H1 (cell line): ENCODE measurements at regions not wholly inside any gene's neighbourhood (a gene's known extent, or its start where the extent isn't known, plus 50 kb on each side); places are given as distances from the start of the nearest gene placed in this dataset.

Experiments
- CTCF ChIA-PET: fragments of 300-600 bp; sonication (Branson Sonifier 250); formaldehyde crosslinking; loops from one replicate; lab custom pipeline; 2021; ENCODE audit not compliant: partially characterized antibody; lab: Charles Lee
- POLR2A ChIA-PET: fragments of 300-600 bp; sonication (Branson Sonifier 250); formaldehyde crosslinking; loops from one replicate; lab custom pipeline; 2021; ENCODE audit warnings: inconsistent platforms; ENCODE audit not compliant: partially characterized antibody; lab: Charles Lee
- DNase-seq, 2 experiments: peaks; one replicate each; pipeline versions ENCODE4 v3.0.0 to v3.0.0-alpha.2; 2010 to 2022; ENCODE audit warnings: low spot score in 2 of 2, low read depth in 1 of 2, mixed read lengths in 1 of 2
- FAIRE-seq: peaks from 2 replicates; lab custom pipeline; 2011; peaks lifted over from hg19 to GRCh38; lab: Jason Lieb, UNC
- H2AFZ ChIP-seq: 2 replicates; pipeline ENCODE4 v1.8.1; 2012; ENCODE audit warnings: low read length, inconsistent platforms
- H2AK5ac ChIP-seq: 2 replicates; pipeline ENCODE4 v1.6.1; 2013; ENCODE audit warnings: low read depth, low read length
- H2BK120ac ChIP-seq: replicated peaks from 2 replicates; pipeline ENCODE3; 2013; ENCODE audit warnings: low read depth, low read length, inconsistent platforms
- H2BK12ac ChIP-seq: 2 replicates; pipeline ENCODE4 v1.6.1; 2013; ENCODE audit warnings: low read depth, low read length
- H2BK15ac ChIP-seq: 2 replicates; pipeline ENCODE4 v1.6.1; 2013; ENCODE audit warnings: low read length
- H2BK20ac ChIP-seq: 2 replicates; pipeline ENCODE4 v1.6.1; 2013; ENCODE audit warnings: low read length
- H2BK5ac ChIP-seq: 2 replicates; pipeline ENCODE4 v1.6.1; 2013; ENCODE audit warnings: low read depth, low read length
- H3K14ac ChIP-seq: 2 replicates; pipeline ENCODE4 v1.6.1; 2013; ENCODE audit warnings: inconsistent platforms; ENCODE audit not compliant: insufficient read length
- H3K18ac ChIP-seq: 2 replicates; pipeline ENCODE4 v1.6.1; 2013; ENCODE audit warnings: low read length; ENCODE audit errors: extremely low read depth
- H3K23ac ChIP-seq: 2 replicates; pipeline ENCODE4 v1.6.1; 2013; ENCODE audit warnings: inconsistent platforms; ENCODE audit not compliant: insufficient read length
- H3K23me2 ChIP-seq: 2 replicates; pipeline ENCODE4 v1.6.1; 2013; ENCODE audit warnings: low read depth, low read length
- H3K27ac ChIP-seq: 2 replicates; pipeline ENCODE4 v1.6.1; 2011; ENCODE audit warnings: low read depth, low read length, inconsistent platforms
- H3K27me3 ChIP-seq, 4 experiments: replicated peaks in 1 of 4; 1 replicate in 1 of 4; 2 replicates in 3 of 4; pipeline versions ENCODE4 v1.6.1 to v1.8.1; 2011 to 2013; ENCODE audit warnings: low read length in 3 of 4, mild to moderate bottlenecking in 3 of 4, inconsistent platforms in 2 of 4, mixed read lengths in 2 of 4, moderate library complexity in 1 of 4; ENCODE audit not compliant: control insufficient read depth in 3 of 4, insufficient read depth in 3 of 4; ENCODE audit errors: extremely low read depth in 1 of 4
- H3K36me3 ChIP-seq, 4 experiments: 2 replicates each; pipeline versions ENCODE4 v1.6.1 to v1.8.1; 2011 to 2013; ENCODE audit warnings: mild to moderate bottlenecking in 4 of 4, low read length in 3 of 4, moderate library complexity in 2 of 4, control low read depth in 1 of 4, inconsistent platforms in 1 of 4; ENCODE audit not compliant: insufficient read depth in 4 of 4, control insufficient read depth in 2 of 4
- H3K4ac ChIP-seq: replicated peaks from 2 replicates; pipeline ENCODE3; 2013; ENCODE audit warnings: low read length, low read depth, mixed read lengths, inconsistent platforms; ENCODE audit not compliant: insufficient read length
- H3K4me1 ChIP-seq, 4 experiments: replicated peaks in 1 of 4; 1 replicate in 1 of 4; 2 replicates in 3 of 4; pipeline versions ENCODE4 v1.6.1 to v1.8.1; 2011 to 2013; ENCODE audit warnings: low read length in 3 of 4, inconsistent platforms in 2 of 4, mixed read lengths in 1 of 4; ENCODE audit not compliant: insufficient read depth in 4 of 4, control insufficient read depth in 3 of 4
- H3K4me2 ChIP-seq, 2 experiments: 2 replicates each; pipeline versions ENCODE4 v1.6.1 to v1.8.1; 2011 to 2013; ENCODE audit warnings: low read depth in 2 of 2, low read length in 2 of 2, control low read depth in 1 of 2, inconsistent platforms in 1 of 2, mild to moderate bottlenecking in 1 of 2; ENCODE audit not compliant: insufficient read depth in 1 of 2
- H3K4me3 ChIP-seq, 4 experiments: fragments of 200-600, 300-600 bp in 1 of 4; sonication (generic), shearing (Covaris generic), sonication (Bioruptor Twin) in 1 of 4; 2 replicates each; pipeline versions ENCODE4 v1.5.1 to v1.8.1; 2011 to 2016; ENCODE audit warnings: low read length in 4 of 4, low read depth in 3 of 4, control low read depth in 2 of 4, inconsistent platforms in 2 of 4, mild to moderate bottlenecking in 2 of 4, mixed read lengths in 1 of 4, moderate library complexity in 1 of 4; ENCODE audit not compliant: insufficient read depth in 2 of 4; ENCODE audit errors: extremely low read depth in 1 of 4
- H3K56ac ChIP-seq: replicated peaks from 2 replicates; pipeline ENCODE3; 2013; ENCODE audit warnings: low read depth, mild to moderate bottlenecking, mixed read lengths, low read length, inconsistent platforms; ENCODE audit not compliant: insufficient read length
- H3K79me1 ChIP-seq: 2 replicates; pipeline ENCODE4 v1.6.1; 2013; ENCODE audit warnings: low read depth, low read length, control low read depth
- H3K79me2 ChIP-seq, 2 experiments: 2 replicates each; pipeline versions ENCODE4 v1.6.1 to v1.8.1; 2012 to 2013; ENCODE audit warnings: low read length in 2 of 2, mild to moderate bottlenecking in 2 of 2, inconsistent platforms in 1 of 2; ENCODE audit not compliant: insufficient read depth in 2 of 2, control insufficient read depth in 1 of 2
- H3K9ac ChIP-seq, 4 experiments: replicated peaks in 1 of 4; 1 replicate in 1 of 4; 2 replicates in 3 of 4; pipeline versions ENCODE4 v1.6.1 to v1.8.1; 2011 to 2013; ENCODE audit warnings: low read depth in 3 of 4, low read length in 3 of 4, control low read depth in 2 of 4, mild to moderate bottlenecking in 2 of 4, moderate library complexity in 2 of 4, inconsistent platforms in 1 of 4; ENCODE audit errors: extremely low read depth in 1 of 4
- H3K9me3 ChIP-seq, 2 experiments: 2 replicates each; pipeline versions ENCODE4 v1.6.1 to v1.8.1; 2012 to 2013; ENCODE audit warnings: mild to moderate bottlenecking in 2 of 2, moderate library complexity in 2 of 2, control low read depth in 1 of 2, inconsistent platforms in 1 of 2, low read depth in 1 of 2, low read length in 1 of 2, mixed read lengths in 1 of 2; ENCODE audit not compliant: insufficient read depth in 2 of 2
- H4K20me1 ChIP-seq, 2 experiments: replicated peaks in 1 of 2; 2 replicates each; pipeline versions ENCODE3 to v1.8.1; 2011 to 2013; ENCODE audit warnings: inconsistent platforms in 2 of 2, low read length in 2 of 2, mild to moderate bottlenecking in 1 of 2; ENCODE audit not compliant: insufficient read depth in 2 of 2, control insufficient read depth in 1 of 2
- H4K5ac ChIP-seq: 2 replicates; pipeline ENCODE4 v1.6.1; 2013; ENCODE audit warnings: low read length, low read depth, mixed read lengths, inconsistent platforms; ENCODE audit not compliant: insufficient read length
- H4K8ac ChIP-seq: 2 replicates; pipeline ENCODE4 v1.8.0; 2013; ENCODE audit warnings: mild to moderate bottlenecking, moderate library complexity, low read length, inconsistent platforms; ENCODE audit not compliant: insufficient read depth; ENCODE audit errors: extremely low read depth
- H4K91ac ChIP-seq: replicated peaks from 2 replicates; pipeline ENCODE3; 2013; ENCODE audit warnings: low read length, mixed read lengths, inconsistent platforms; ENCODE audit not compliant: insufficient read length
- CBX5 ChIP-seq: fragments of 300-800, 300-1000 bp; sonication (generic); IDR thresholded peaks from 2 replicates; pipeline ENCODE4 v1.7.1; 2016; ENCODE audit warnings: antibody characterized with exemption, low read length, low read depth
- FOSL1 ChIP-seq: IDR thresholded peaks from 2 replicates; pipeline ENCODE4 v1.6.1; 2011; ENCODE audit warnings: mild to moderate bottlenecking, low read depth, low read length, moderate library complexity; ENCODE audit not compliant: insufficient read depth
- GTF2F1 ChIP-seq: IDR thresholded peaks from 2 replicates; pipeline ENCODE4 v1.6.1; 2012; ENCODE audit warnings: low read depth, low read length, improper control_type of control experiment, borderline replicate concordance
- JUND ChIP-seq: IDR thresholded peaks from 2 replicates; pipeline ENCODE4 v1.6.1; 2011; ENCODE audit warnings: mild to moderate bottlenecking, improper control_type of control experiment, low read length
- NRF1 ChIP-seq: IDR thresholded peaks from 2 replicates; pipeline ENCODE4 v1.6.1; 2011; ENCODE audit warnings: mild to moderate bottlenecking, low read depth, low read length, improper control_type of control experiment
- POLR2A ChIP-seq, 2 experiments: IDR thresholded peaks; 1 replicate in 1 of 2; 2 replicates in 1 of 2; pipeline ENCODE4 v1.6.1; 2011; ENCODE audit warnings: low read depth in 2 of 2, low read length in 2 of 2, mild to moderate bottlenecking in 2 of 2; ENCODE audit errors: control extremely low read depth in 1 of 2
- POU5F1 ChIP-seq: IDR thresholded peaks from 2 replicates; pipeline ENCODE4 v1.6.1; 2011; ENCODE audit warnings: low read depth, mild to moderate bottlenecking, low read length, moderate library complexity
- RBBP5 ChIP-seq: IDR thresholded peaks from 2 replicates; pipeline ENCODE4 v1.7.1; 2012; ENCODE audit warnings: low read depth, mild to moderate bottlenecking, inconsistent platforms, low read length, moderate library complexity, borderline replicate concordance
- RNF2 ChIP-seq: fragments of 200-900, 300-1000 bp; sonication (generic); IDR thresholded peaks from 2 replicates; pipeline ENCODE4 v1.7.1; 2016; ENCODE audit warnings: borderline replicate concordance, low read depth, mild to moderate bottlenecking, antibody characterized with exemption, low read length; ENCODE audit not compliant: poor library complexity, severe bottlenecking; ENCODE audit errors: missing control alignments
- SRF ChIP-seq: IDR thresholded peaks from 2 replicates; pipeline ENCODE4 v1.6.1; 2011; ENCODE audit warnings: mild to moderate bottlenecking, low read depth, low read length, moderate library complexity
- SUZ12 ChIP-seq: fragments of 200-600 bp; sonication (generic); IDR thresholded peaks from 2 replicates; pipeline ENCODE4 v1.6.1; 2012; ENCODE audit warnings: mild to moderate bottlenecking, inconsistent platforms, low read length, moderate library complexity, mixed read lengths
- TAF7 ChIP-seq: optimal IDR thresholded peaks from 2 replicates; pipeline ENCODE3; 2011; ENCODE audit warnings: low read depth, mild to moderate bottlenecking, inconsistent platforms, low read length, moderate library complexity, borderline replicate concordance
- TCF12 ChIP-seq: IDR thresholded peaks from 2 replicates; pipeline ENCODE4 v1.6.1; 2011; ENCODE audit warnings: low read depth, mild to moderate bottlenecking, low read length
- TEAD4 ChIP-seq: IDR thresholded peaks from 2 replicates; pipeline ENCODE4 v1.6.1; 2012; ENCODE audit warnings: low read depth, low read length, inconsistent platforms, mixed read lengths
- YY1 ChIP-seq: IDR thresholded peaks from 2 replicates; pipeline ENCODE4 v1.6.1; 2011; ENCODE audit warnings: low read depth, mild to moderate bottlenecking, low read length
- WGBS, 2 experiments: shearing (Covaris generic) in 1 of 2; methylation state at CpG; one replicate each; pipeline versions ENCODE4 v1.1.6 to v1.1.7; 2013 to 2015; ENCODE audit warnings: low lambda C conversion rate in 2 of 2, mixed read lengths in 2 of 2, inconsistent platforms in 1 of 2, low coverage in 1 of 2, missing lambda C conversion rate in 1 of 2; ENCODE audit not compliant: insufficient replicate concordance in 2 of 2, insufficient coverage in 1 of 2, insufficient read length in 1 of 2; ENCODE audit errors: extremely low coverage in 1 of 2, missing lambda C conversion rate in 1 of 2; 5-methylcytosine and 5-hydroxymethylcytosine counted together

DNA sequence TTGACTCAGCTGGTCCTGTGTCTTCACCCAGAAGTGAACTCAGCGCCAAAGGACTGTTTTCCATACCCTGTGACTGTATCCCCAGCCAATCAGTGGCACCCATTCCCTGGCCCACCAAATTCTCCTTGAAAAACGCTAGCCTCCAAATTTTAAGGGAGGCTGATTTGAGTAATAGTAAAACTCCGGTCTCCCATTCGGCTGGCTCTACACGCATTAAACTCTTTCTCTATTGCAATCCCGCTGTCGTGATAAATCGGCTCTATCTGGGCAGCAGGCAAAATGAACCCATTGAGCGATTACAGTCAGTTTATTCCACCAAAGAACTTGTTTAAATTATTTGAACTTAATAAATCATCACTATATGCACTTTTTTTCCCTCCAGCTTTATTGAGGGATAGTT, 55.9 kb upstream of the PPP1R26 start:
- Histone ChIP-seq H3K4me1 (peaks cover 0 to 8% (median 3%) of the 10 kb centered on the region in 4 experiments; a peak in 4 of 7 replicates), H3K23me2 (no peaks in the 10 kb centered on the region), H3K14ac (no peak overlapping the region), H3K4ac (no peak overlapping the region), H2BK12ac (no peak overlapping the region), H3K27ac (no peak overlapping the region), H2BK15ac (no peak overlapping the region), H2AK5ac (no peak overlapping the region), H3K18ac (no peak overlapping the region), H2BK20ac (no peak overlapping the region), H4K5ac (no peak overlapping the region), H3K4me2 (no peak overlapping the region), H3K79me1 (no peaks in the 10 kb centered on the region), H4K20me1 (no peaks in the 10 kb centered on the region), H2BK120ac (no peak overlapping the region), H3K23ac (no peak overlapping the region), H3K36me3 (no peaks in the 10 kb centered on the region), H4K8ac (no peak overlapping the region), H3K9me3 (no peaks in the 10 kb centered on the region), H2BK5ac (no peak overlapping the region), H3K56ac (no peak overlapping the region), H3K79me2 (no peaks in the 10 kb centered on the region), H3K4me3 (no peak overlapping the region), H3K27me3 (no peaks in the 10 kb centered on the region), H4K91ac (no peak overlapping the region), H3K9ac (no peak overlapping the region), H2AFZ (no peak overlapping the region)
- ChIA-PET POLR2A (no interaction called here), CTCF (interaction anchor here (0.7 to 2.4 kb wide), 3 partner anchors 11 to 1061 kb away, joined by 3 to 8 read pairs (median 3); no protein-coding TSS in a partner anchor)
- WGBS, 2 experiments: 90% methylated on average over 9 of the region's 9 CpGs; no CpG with 5 or more reads in 1 of the 2 experiments
- DNase-seq (no peak), FAIRE-seq (no peak)
- TF ChIP-seq RBBP5: no peak
- TF ChIP-seq TCF12: no peak
- no peak for TF ChIP-seq SRF
- no peak for TF ChIP-seq POU5F1
- TF ChIP-seq RNF2: no peak
- no peak for TF ChIP-seq YY1
- TF ChIP-seq TAF7: no peak
- no peak for TF ChIP-seq SUZ12
- TF ChIP-seq JUND: no peak
- no peak for TF ChIP-seq CBX5
- TF ChIP-seq TEAD4: no peak
- TF ChIP-seq GTF2F1: no peak
- no peak for TF ChIP-seq FOSL1
- no peak for TF ChIP-seq NRF1
- no peak for TF ChIP-seq POLR2A (IDR thresholded peaks at IDR 0.05; ENCODE audit: control extremely low read depth in 1 of 2, low read depth in 2 of 2, low read length in 2 of 2)
